ENCODE measurements at regions not wholly inside any gene's neighbourhood (a gene's known extent, or its start where the extent isn't known, plus 50 kb on each side); places are given as distances from the start of the nearest gene placed in this dataset.

DNA sequence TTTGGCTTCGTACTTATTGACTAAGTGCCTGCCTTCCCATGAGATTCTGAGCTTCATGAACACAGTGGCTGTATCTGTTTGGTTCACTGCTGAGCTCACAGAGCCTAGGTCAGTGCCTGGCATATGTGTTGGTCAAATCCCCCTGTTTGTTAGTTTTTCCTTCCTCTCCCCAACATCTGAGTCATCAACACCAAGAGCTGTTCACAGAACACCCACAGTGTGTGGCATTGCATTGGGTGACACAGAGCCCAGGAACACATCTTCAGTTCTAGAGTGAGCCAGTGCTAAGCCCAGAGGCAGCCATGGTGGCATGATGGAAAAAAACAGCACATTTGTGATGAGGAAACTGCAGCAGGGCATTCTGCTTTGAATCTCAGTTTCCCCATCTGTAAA is 294.6 kb downstream of the SEC61B start:
- TF ChIP-seq GATA2 (IDR thresholded peaks at IDR 0.05; ENCODE audit: low read depth, low read length) (no peak), GATA3 (IDR thresholded peaks at IDR 0.05; ENCODE audit: low read depth, low read length) (no peak)
